Uterus (tissue), 3 donors: ENCODE measurements at regions not wholly inside any gene's neighbourhood (a gene's known extent, or its start where the extent isn't known, plus 50 kb on each side); places are given as distances from the start of the nearest gene placed in this dataset.

Experiments
- DNase-seq, 2 donors: peaks; one replicate each; pipeline ENCODE4 v3.0.0-alpha.2; 2019 to 2020
- H3K27ac ChIP-seq, 2 donors: fragments of 200-600 bp; sonication (generic); 1 replicate in 1 of 2; 2 replicates in 1 of 2; pipeline ENCODE4 v1.5.1; 2016 to 2018
- H3K27me3 ChIP-seq, 2 donors: fragments of 200-600 bp; sonication (generic); one replicate each; pipeline ENCODE4 v1.5.1; 2018 to 2019; ENCODE audit warnings: control low read depth in 1 of 2
- H3K36me3 ChIP-seq, 2 donors: fragments of 200-600 bp; sonication (generic); one replicate each; pipeline ENCODE4 v1.5.1; 2019; ENCODE audit warnings: control low read depth in 1 of 2
- H3K4me1 ChIP-seq, 2 donors: fragments of 200-600 bp; sonication (generic); one replicate each; pipeline ENCODE4 v1.5.1; 2018 to 2019; ENCODE audit warnings: control low read depth in 1 of 2
- H3K4me3 ChIP-seq, 2 donors: fragments of 200-600 bp; sonication (generic); 1 replicate in 1 of 2; 2 replicates in 1 of 2; pipeline ENCODE4 v1.5.1; 2018 to 2019; ENCODE audit warnings: mild to moderate bottlenecking in 1 of 2
- H3K9me3 ChIP-seq, 2 donors: fragments of 200-600 bp; sonication (generic); one replicate each; pipeline ENCODE4 v1.5.1; 2019; ENCODE audit warnings: control low read depth in 1 of 2
- POLR2A ChIP-seq, 2 donors: fragments of 450-650 bp; IDR thresholded peaks; one replicate each; pipeline ENCODE4 v1.6.1; 2016; ENCODE audit warnings: antibody characterized with exemption in 2 of 2, mild to moderate bottlenecking in 1 of 2, moderate library complexity in 1 of 2
- intact Hi-C: fragments of 100-400 bp; cut with DNase I; formaldehyde crosslinking; loops from one replicate; pipeline ENCODE4 v1.15.1; 2023; ENCODE audit warnings: low total_unique reads
- TF ChIP-seq, protein P1 (sequence below), 4 experiments: fragments of 200-600 bp in 2 of 4; fragments of 450-650 bp in 2 of 4; sonication (generic) in 2 of 4; IDR thresholded peaks; one replicate each; pipeline ENCODE4 v1.5.1; 2016 to 2019; ENCODE audit warnings: antibody characterized with exemption in 4 of 4, mild to moderate bottlenecking in 2 of 4, moderate library complexity in 1 of 4
- donor health status: DM: yes; HTN: yes; CAD: no.

DNA sequence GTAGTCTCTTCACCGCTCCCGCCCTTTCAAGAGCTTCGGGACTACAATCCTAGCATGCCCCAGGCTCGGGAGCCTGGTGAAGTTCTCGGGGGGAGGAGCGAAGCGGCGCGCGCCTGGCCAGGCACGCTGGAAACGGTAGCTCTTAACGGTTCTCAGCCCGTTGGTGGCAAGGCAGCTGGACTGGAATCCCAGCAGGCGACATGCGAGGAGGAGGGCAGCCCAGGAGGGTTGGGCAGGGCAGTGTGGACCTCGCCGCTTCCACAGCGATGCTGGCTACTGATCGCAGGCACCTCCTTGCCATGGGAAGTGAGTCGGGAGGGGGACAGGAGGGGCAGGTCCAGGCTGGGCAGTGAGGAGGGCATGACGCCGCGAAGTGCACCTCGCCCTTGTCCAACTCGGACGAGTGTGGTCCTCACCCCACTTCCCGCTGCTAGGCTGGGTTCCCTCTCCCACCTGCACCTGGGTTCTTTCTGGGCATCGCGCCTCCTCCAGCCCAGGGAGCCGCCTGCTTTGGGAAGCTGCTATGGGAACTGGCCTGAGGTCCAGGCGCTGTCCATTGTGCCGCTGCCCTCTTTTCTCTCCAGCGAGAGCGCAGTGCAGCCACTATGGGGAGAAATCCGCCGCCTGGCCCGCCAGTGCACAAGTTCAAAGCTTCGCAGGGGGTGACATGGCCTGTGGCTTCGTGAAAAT lies 367.8 kb upstream of the NUPR2 start:
- Histone ChIP-seq H3K27ac (no peak overlapping the region), H3K9me3 (no peaks in the 10 kb centered on the region), H3K27me3 (no peaks in the 10 kb centered on the region), H3K36me3 (no peaks in the 10 kb centered on the region), H3K4me1 (no peaks in the 10 kb centered on the region), H3K4me3 (no peak overlapping the region)
- no peak for DNase-seq
- intact Hi-C loops, result no loop called here
- TF ChIP-seq, protein P1, sequence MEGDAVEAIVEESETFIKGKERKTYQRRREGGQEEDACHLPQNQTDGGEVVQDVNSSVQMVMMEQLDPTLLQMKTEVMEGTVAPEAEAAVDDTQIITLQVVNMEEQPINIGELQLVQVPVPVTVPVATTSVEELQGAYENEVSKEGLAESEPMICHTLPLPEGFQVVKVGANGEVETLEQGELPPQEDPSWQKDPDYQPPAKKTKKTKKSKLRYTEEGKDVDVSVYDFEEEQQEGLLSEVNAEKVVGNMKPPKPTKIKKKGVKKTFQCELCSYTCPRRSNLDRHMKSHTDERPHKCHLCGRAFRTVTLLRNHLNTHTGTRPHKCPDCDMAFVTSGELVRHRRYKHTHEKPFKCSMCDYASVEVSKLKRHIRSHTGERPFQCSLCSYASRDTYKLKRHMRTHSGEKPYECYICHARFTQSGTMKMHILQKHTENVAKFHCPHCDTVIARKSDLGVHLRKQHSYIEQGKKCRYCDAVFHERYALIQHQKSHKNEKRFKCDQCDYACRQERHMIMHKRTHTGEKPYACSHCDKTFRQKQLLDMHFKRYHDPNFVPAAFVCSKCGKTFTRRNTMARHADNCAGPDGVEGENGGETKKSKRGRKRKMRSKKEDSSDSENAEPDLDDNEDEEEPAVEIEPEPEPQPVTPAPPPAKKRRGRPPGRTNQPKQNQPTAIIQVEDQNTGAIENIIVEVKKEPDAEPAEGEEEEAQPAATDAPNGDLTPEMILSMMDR (IDR thresholded peaks at IDR 0.05), result no peak
- no peak for TF ChIP-seq POLR2A (IDR thresholded peaks at IDR 0.05)

- H3K27ac ChIP-seq, result no peak overlapping the region
- intact Hi-C loops, result no loop called here
- DNase-seq, result no peak
- H3K9me3 ChIP-seq, result no peaks in the 10 kb centered on the region
- H3K4me3 ChIP-seq, result no peak overlapping the region
- H3K4me1 ChIP-seq, result no peaks in the 10 kb centered on the region
- H3K36me3 ChIP-seq, result no peaks in the 10 kb centered on the region
- H3K27me3 ChIP-seq, result no peaks in the 10 kb centered on the region
- TF ChIP-seq, protein P1 (IDR thresholded peaks at IDR 0.05), result no peak
- TF ChIP-seq POLR2A (IDR thresholded peaks at IDR 0.05), result no peak
These were observed 366.9 kb upstream of the NUPR2 start for GRCh38 chr7:56483153-56483552.

GRCh38 chr7:56479748-56480147 lies 363.5 kb upstream of the NUPR2 start:
- Histone ChIP-seq H3K9me3 (no peaks in the 10 kb centered on the region), H3K4me1 (no peaks in the 10 kb centered on the region), H3K4me3 (no peak overlapping the region), H3K27me3 (no peaks in the 10 kb centered on the region), H3K27ac (no peak overlapping the region), H3K36me3 (no peaks in the 10 kb centered on the region)
- no peak for DNase-seq
- intact Hi-C loops, result no loop called here
- TF ChIP-seq, protein P1 (IDR thresholded peaks at IDR 0.05), result no peak
- TF ChIP-seq POLR2A (IDR thresholded peaks at IDR 0.05), result no peak

GRCh38 chr7:56479136-56479535 lies 362.9 kb upstream of the NUPR2 start:
- TF ChIP-seq POLR2A (IDR thresholded peaks at IDR 0.05), result no peak
- TF ChIP-seq, protein P1 (IDR thresholded peaks at IDR 0.05), result no peak
- Histone ChIP-seq H3K36me3 (no peaks in the 10 kb centered on the region), H3K4me3 (no peak overlapping the region), H3K27me3 (no peaks in the 10 kb centered on the region), H3K4me1 (no peaks in the 10 kb centered on the region), H3K9me3 (no peaks in the 10 kb centered on the region), H3K27ac (no peak overlapping the region)
- DNase-seq, result no peak
- intact Hi-C loops, result no loop called here

DNA sequence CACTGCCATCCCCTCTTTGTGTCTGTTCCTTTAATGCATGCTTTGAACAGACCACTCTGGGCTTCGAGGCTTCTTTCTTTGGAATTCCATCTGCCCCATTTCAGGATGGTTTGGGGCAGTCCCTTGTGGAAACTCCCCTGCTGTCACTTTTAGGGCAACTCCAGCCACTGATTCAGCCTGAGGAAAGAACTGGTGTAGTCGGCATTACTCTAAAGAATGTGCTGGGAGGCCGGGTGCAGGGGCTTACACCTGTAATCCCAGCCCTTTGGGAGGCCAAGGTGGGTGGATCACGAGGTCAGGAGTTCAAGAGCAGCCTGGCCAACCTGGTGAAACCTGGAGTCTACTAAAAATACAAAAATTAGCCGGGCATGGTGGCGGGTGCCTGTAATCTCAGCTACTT lies 358.1 kb upstream of the NUPR2 start:
- no peak for DNase-seq
- no peaks in the 10 kb centered on the region for H3K27me3 ChIP-seq
- H3K9me3 ChIP-seq, result peaks cover 0 to 7% of the 10 kb centered on the region in 2 donors
- no peaks in the 10 kb centered on the region for H3K4me1 ChIP-seq
- H3K27ac ChIP-seq, result no peak overlapping the region
- TF ChIP-seq, protein P1 (IDR thresholded peaks at IDR 0.05), result no peak
- no peak for TF ChIP-seq POLR2A (IDR thresholded peaks at IDR 0.05)
- intact Hi-C loops, result no loop called here
- no peak overlapping the region for H3K4me3 ChIP-seq
- H3K36me3 ChIP-seq, result no peaks in the 10 kb centered on the region
